ENCODE measurements at regions not wholly inside any gene's neighbourhood (a gene's known extent, or its start where the extent isn't known, plus 50 kb on each side); places are given as distances from the start of the nearest gene placed in this dataset.
"Not testable (repeated sequence)": the region's sequence is repeated elsewhere in the genome, so short reads cannot be mapped to it uniquely, and the experiment has no call there.

GRCh38 chr5:110812639-110813038 lies 73.8 kb downstream of the SLC25A46 start:
- Histone ChIP-seq H3K4me1 (ENCODE audit: insufficient read depth) (no peaks in the 10 kb centered on the region), H3K36me3 (ENCODE audit: insufficient read depth) (no peaks in the 10 kb centered on the region), H3K27ac (ENCODE audit: low read depth) (no peak overlapping the region), H3K4me3 (ENCODE audit: low read depth, low read length) (no peak overlapping the region)
- WGBS: 91% methylated on average over 3 of the region's 3 CpGs
- DNase-seq (ENCODE audit: extremely low spot score): no peak

- Histone ChIP-seq H3K27ac (ENCODE audit: low read depth) (no peak overlapping the region), H3K4me3 (ENCODE audit: low read depth, low read length) (no peak overlapping the region), H3K36me3 (ENCODE audit: insufficient read depth) (no peaks in the 10 kb centered on the region), H3K4me1 (ENCODE audit: insufficient read depth) (no peaks in the 10 kb centered on the region)
- 61% methylated on average over 1 of the region's 1 CpG for WGBS
- no peak for DNase-seq (ENCODE audit: extremely low spot score)
These were observed 77.3 kb downstream of the SLC25A46 start for GRCh38 chr5:110815916-110816605.

GRCh38 chr5:110817459-110817858 lies 78.7 kb downstream of the SLC25A46 start:
- 80% methylated on average over 7 of the region's 7 CpGs for WGBS
- no peaks in the 10 kb centered on the region for H3K4me1 ChIP-seq (ENCODE audit: insufficient read depth)
- H3K27ac ChIP-seq (ENCODE audit: low read depth): no peak overlapping the region
- DNase-seq (ENCODE audit: extremely low spot score): no peak
- H3K4me3 ChIP-seq (ENCODE audit: low read depth, low read length): no peak overlapping the region
- H3K36me3 ChIP-seq (ENCODE audit: insufficient read depth): no peaks in the 10 kb centered on the region

GRCh38 chr5:110823571-110823970 lies 84.8 kb downstream of the SLC25A46 start:
- 90% methylated on average over 5 of the region's 5 CpGs for WGBS
- H3K36me3 ChIP-seq (ENCODE audit: insufficient read depth): no peaks in the 10 kb centered on the region
- no peak overlapping the region for H3K4me3 ChIP-seq (ENCODE audit: low read depth, low read length)
- H3K27ac ChIP-seq (ENCODE audit: low read depth): no peak overlapping the region
- H3K4me1 ChIP-seq (ENCODE audit: insufficient read depth): no peaks in the 10 kb centered on the region
- no peak for DNase-seq (ENCODE audit: extremely low spot score)

- Histone ChIP-seq H3K4me3 (ENCODE audit: low read depth, low read length) (no peak overlapping the region), H3K36me3 (ENCODE audit: insufficient read depth) (no peaks in the 10 kb centered on the region), H3K27ac (ENCODE audit: low read depth) (no peak overlapping the region), H3K4me1 (ENCODE audit: insufficient read depth) (no peaks in the 10 kb centered on the region)
- 89% methylated on average over 3 of the region's 3 CpGs for WGBS
- no peak for DNase-seq (ENCODE audit: extremely low spot score)
These were observed 86.2 kb downstream of the SLC25A46 start for GRCh38 chr5:110824936-110825441.

GRCh38 chr5:110832683-110833082 lies 93.9 kb downstream of the SLC25A46 start:
- Histone ChIP-seq H3K4me3 (ENCODE audit: low read depth, low read length) (no peak overlapping the region), H3K4me1 (ENCODE audit: insufficient read depth) (no peaks in the 10 kb centered on the region), H3K27ac (ENCODE audit: low read depth) (no peak overlapping the region), H3K36me3 (ENCODE audit: insufficient read depth) (no peaks in the 10 kb centered on the region)
- no peak for DNase-seq (ENCODE audit: extremely low spot score)
- 81% methylated on average over 4 of the region's 4 CpGs for WGBS

GRCh38 chr5:110834933-110835332 lies 96.1 kb downstream of the SLC25A46 start:
- not testable (repeated sequence) for H3K27ac ChIP-seq (ENCODE audit: low read depth); H3K4me3 ChIP-seq (ENCODE audit: low read depth, low read length); DNase-seq (ENCODE audit: extremely low spot score); H3K36me3 ChIP-seq (ENCODE audit: insufficient read depth); H3K4me1 ChIP-seq (ENCODE audit: insufficient read depth)
- WGBS: 75% methylated on average over 4 of the region's 4 CpGs

- WGBS: 24% methylated on average over 1 of the region's 1 CpG
- Histone ChIP-seq H3K4me1 (ENCODE audit: insufficient read depth) (no peaks in the 10 kb centered on the region), H3K27ac (ENCODE audit: low read depth) (no peak overlapping the region), H3K36me3 (ENCODE audit: insufficient read depth) (no peaks in the 10 kb centered on the region), H3K4me3 (ENCODE audit: low read depth, low read length) (no peak overlapping the region)
- no peak for DNase-seq (ENCODE audit: extremely low spot score)
These were observed 98.0 kb downstream of the SLC25A46 start for GRCh38 chr5:110836851-110837250.

GRCh38 chr5:110838357-110838756 lies 99.5 kb downstream of the SLC25A46 start:
- DNase-seq (ENCODE audit: extremely low spot score); H3K4me3 ChIP-seq (ENCODE audit: low read depth, low read length): not testable (repeated sequence)

GRCh38 chr5:110838961-110839360 lies 100.2 kb downstream of the SLC25A46 start:
- Histone ChIP-seq H3K36me3 (ENCODE audit: insufficient read depth) (no peaks in the 10 kb centered on the region), H3K4me3 (ENCODE audit: low read depth, low read length) (no peak overlapping the region), H3K4me1 (ENCODE audit: insufficient read depth) (no peaks in the 10 kb centered on the region), H3K27ac (ENCODE audit: low read depth) (no peak overlapping the region)
- WGBS: 66% methylated on average over 3 of the region's 3 CpGs
- no peak for DNase-seq (ENCODE audit: extremely low spot score)

More at GRCh38 chr5:110838357-110838756, 99.5 kb downstream of the SLC25A46 start:
- 60% methylated on average over 3 of the region's 3 CpGs for WGBS
- H3K4me1 ChIP-seq (ENCODE audit: insufficient read depth); H3K27ac ChIP-seq (ENCODE audit: low read depth); H3K36me3 ChIP-seq (ENCODE audit: insufficient read depth): not testable (repeated sequence)

- no peak overlapping the region for H3K4me3 ChIP-seq (ENCODE audit: low read depth, low read length)
- no peak for DNase-seq (ENCODE audit: extremely low spot score)
- H3K4me1 ChIP-seq (ENCODE audit: insufficient read depth): no peaks in the 10 kb centered on the region
- no peaks in the 10 kb centered on the region for H3K36me3 ChIP-seq (ENCODE audit: insufficient read depth)
- H3K27ac ChIP-seq (ENCODE audit: low read depth): no peak overlapping the region
- WGBS: 74% methylated on average over 7 of the region's 7 CpGs
These were observed 101.6 kb downstream of the SLC25A46 start for GRCh38 chr5:110840347-110840960.

- no peaks in the 10 kb centered on the region for H3K4me1 ChIP-seq (ENCODE audit: insufficient read depth)
- DNase-seq (ENCODE audit: extremely low spot score): no peak
- no peaks in the 10 kb centered on the region for H3K36me3 ChIP-seq (ENCODE audit: insufficient read depth)
- WGBS: 76% methylated on average over 2 of the region's 2 CpGs
- H3K27ac ChIP-seq (ENCODE audit: low read depth): no peak overlapping the region
- H3K4me3 ChIP-seq (ENCODE audit: low read depth, low read length): no peak overlapping the region
These were observed 102.3 kb downstream of the SLC25A46 start for GRCh38 chr5:110841137-110841536.

- 78% methylated on average over 4 of the region's 4 CpGs for WGBS
- no peaks in the 10 kb centered on the region for H3K36me3 ChIP-seq (ENCODE audit: insufficient read depth)
- DNase-seq (ENCODE audit: extremely low spot score): no peak
- H3K4me3 ChIP-seq (ENCODE audit: low read depth, low read length): no peak overlapping the region
- H3K27ac ChIP-seq (ENCODE audit: low read depth): no peak overlapping the region
- no peaks in the 10 kb centered on the region for H3K4me1 ChIP-seq (ENCODE audit: insufficient read depth)
These were observed 104.1 kb downstream of the SLC25A46 start for GRCh38 chr5:110842948-110843347.

GRCh38 chr5:110844251-110844650 lies 105.4 kb downstream of the SLC25A46 start:
- no peak overlapping the region for H3K27ac ChIP-seq (ENCODE audit: low read depth)
- no peak for DNase-seq (ENCODE audit: extremely low spot score)

More at GRCh38 chr5:110844251-110844650, 105.4 kb downstream of the SLC25A46 start:
- Histone ChIP-seq H3K4me1 (ENCODE audit: insufficient read depth) (no peaks in the 10 kb centered on the region), H3K4me3 (ENCODE audit: low read depth, low read length) (no peak overlapping the region), H3K36me3 (ENCODE audit: insufficient read depth) (no peaks in the 10 kb centered on the region)
